Right lobe of liver (tissue), 6 donors: ENCODE measurements at regions not wholly inside any gene's neighbourhood (a gene's known extent, or its start where the extent isn't known, plus 50 kb on each side); places are given as distances from the start of the nearest gene placed in this dataset.

ENCODE experiments used
- ATAC-seq, 4 donors: fragments of 200-7000 bp; cut with Tn5 transposase; one replicate each; pipeline ENCODE4 v1.9.1; 2020; ENCODE audit warnings: mild to moderate bottlenecking in 4 of 4, moderate library complexity in 4 of 4
- DNase-seq, 3 donors: peaks; one replicate each; pipeline ENCODE4 v3.0.0-alpha.2; 2020
- H3K27ac ChIP-seq, 3 donors: fragments of 200-600 bp; one replicate each; pipeline ENCODE4 v1.8.0; 2022
- H3K27me3 ChIP-seq, 2 donors: fragments of 200-600 bp; one replicate each; pipeline ENCODE4 v1.8.0; 2022
- H3K36me3 ChIP-seq, 4 donors: fragments of 200-600 bp; sonication (generic) in 1 of 4; one replicate each; pipeline versions ENCODE4 v1.5.1 to v1.8.0; 2017 to 2022; ENCODE audit warnings: control low read depth in 1 of 4
- H3K4me1 ChIP-seq, 4 donors: fragments of 200-600 bp; sonication (generic) in 1 of 4; one replicate each; pipeline versions ENCODE4 v1.5.1 to v1.8.0; 2017 to 2022; ENCODE audit warnings: control low read depth in 1 of 4
- H3K4me3 ChIP-seq, 3 donors: fragments of 200-600 bp; one replicate each; pipeline ENCODE4 v1.8.0; 2022
- H3K9me3 ChIP-seq, 4 donors: fragments of 200-600 bp; sonication (generic) in 1 of 4; one replicate each; pipeline versions ENCODE4 v1.5.1 to v1.8.0; 2017 to 2022; ENCODE audit warnings: control low read depth in 1 of 4
- POLR2A ChIP-seq: fragments of 450-650 bp; IDR thresholded peaks from one replicate; pipeline ENCODE4 v1.6.1; 2017; ENCODE audit warnings: antibody characterized with exemption, mild to moderate bottlenecking
- WGBS: methylation state at CpG from one replicate; pipeline ENCODE4 v1.1.6; 2018; ENCODE audit warnings: low coverage, low lambda C conversion rate; ENCODE audit not compliant: insufficient coverage; ENCODE audit errors: missing lambda C conversion rate; 5-methylcytosine and 5-hydroxymethylcytosine counted together
- intact Hi-C, 2 donors: fragments of 100-400 bp; cut with DNase I; formaldehyde crosslinking; loops; one replicate each; pipeline versions ENCODE4 v1.11.2 to v1.14.1; 2022
- TF ChIP-seq, protein P1 (sequence below), 4 donors: fragments of 200-600 bp in 3 of 4; fragments of 450-650 bp in 1 of 4; IDR thresholded peaks; one replicate each; pipeline versions ENCODE4 v1.5.1 to v1.8.0; 2016 to 2022; ENCODE audit warnings: antibody characterized with exemption in 4 of 4, mild to moderate bottlenecking in 2 of 4
- donor health status: DM: no; HTN: yes; CAD: no.
- donor health status: DM: no; HTN: no; CAD: no.
- donor health status: DM: no; HTN: no; CAD: no.
- donor health status: DM: no; HTN: yes; CAD: no.
- donor health status: DM: no; HTN: yes; CAD: no.

DNA sequence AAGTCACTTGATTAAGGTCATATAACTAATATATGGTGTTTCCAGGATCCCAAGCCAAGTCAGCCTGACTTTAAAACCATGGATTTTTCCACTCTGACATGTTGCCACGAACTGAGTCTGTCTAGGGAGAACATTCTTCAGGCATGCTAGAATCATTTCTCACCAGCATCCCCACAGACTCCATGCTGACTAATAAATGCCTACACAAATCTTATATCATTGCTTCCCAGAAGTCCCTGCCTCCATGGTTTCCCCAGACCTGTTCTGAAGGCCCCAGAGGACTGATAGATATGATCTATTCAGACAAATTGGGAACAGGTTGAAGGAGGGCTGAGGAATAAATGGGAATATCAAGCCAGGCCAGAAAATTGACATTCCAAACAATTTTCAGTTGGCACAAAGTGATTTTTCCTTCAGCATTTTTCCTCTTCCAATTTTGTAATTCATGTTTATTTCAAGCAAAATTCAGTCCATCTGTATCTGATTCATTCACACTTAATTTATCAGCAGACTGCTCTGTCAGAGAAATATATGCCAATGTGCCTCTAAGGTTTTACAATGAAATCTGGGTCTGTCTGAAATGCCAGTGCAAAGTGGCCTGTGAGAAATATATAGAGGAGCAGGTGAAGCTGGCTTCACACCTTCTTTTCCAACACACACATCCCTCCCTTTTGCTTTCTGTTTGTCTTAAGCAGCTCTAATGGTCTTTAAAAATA lies 413.6 kb upstream of the TNC start:
- WGBS = 50% methylated on average over 1 of the region's 1 CpG
- H3K36me3 ChIP-seq = no peaks in the 10 kb centered on the region
- no peaks in the 10 kb centered on the region for H3K27me3 ChIP-seq
- DNase-seq (no peak), ATAC-seq (no peak)
- H3K27ac ChIP-seq = no peak overlapping the region
- TF ChIP-seq, protein P1, sequence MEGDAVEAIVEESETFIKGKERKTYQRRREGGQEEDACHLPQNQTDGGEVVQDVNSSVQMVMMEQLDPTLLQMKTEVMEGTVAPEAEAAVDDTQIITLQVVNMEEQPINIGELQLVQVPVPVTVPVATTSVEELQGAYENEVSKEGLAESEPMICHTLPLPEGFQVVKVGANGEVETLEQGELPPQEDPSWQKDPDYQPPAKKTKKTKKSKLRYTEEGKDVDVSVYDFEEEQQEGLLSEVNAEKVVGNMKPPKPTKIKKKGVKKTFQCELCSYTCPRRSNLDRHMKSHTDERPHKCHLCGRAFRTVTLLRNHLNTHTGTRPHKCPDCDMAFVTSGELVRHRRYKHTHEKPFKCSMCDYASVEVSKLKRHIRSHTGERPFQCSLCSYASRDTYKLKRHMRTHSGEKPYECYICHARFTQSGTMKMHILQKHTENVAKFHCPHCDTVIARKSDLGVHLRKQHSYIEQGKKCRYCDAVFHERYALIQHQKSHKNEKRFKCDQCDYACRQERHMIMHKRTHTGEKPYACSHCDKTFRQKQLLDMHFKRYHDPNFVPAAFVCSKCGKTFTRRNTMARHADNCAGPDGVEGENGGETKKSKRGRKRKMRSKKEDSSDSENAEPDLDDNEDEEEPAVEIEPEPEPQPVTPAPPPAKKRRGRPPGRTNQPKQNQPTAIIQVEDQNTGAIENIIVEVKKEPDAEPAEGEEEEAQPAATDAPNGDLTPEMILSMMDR (IDR thresholded peaks at IDR 0.05) = no peak
- TF ChIP-seq POLR2A = no peak
- intact Hi-C loops = no loop called here
- no peaks in the 10 kb centered on the region for H3K4me1 ChIP-seq
- no peaks in the 10 kb centered on the region for H3K9me3 ChIP-seq
- no peak overlapping the region for H3K4me3 ChIP-seq

DNA sequence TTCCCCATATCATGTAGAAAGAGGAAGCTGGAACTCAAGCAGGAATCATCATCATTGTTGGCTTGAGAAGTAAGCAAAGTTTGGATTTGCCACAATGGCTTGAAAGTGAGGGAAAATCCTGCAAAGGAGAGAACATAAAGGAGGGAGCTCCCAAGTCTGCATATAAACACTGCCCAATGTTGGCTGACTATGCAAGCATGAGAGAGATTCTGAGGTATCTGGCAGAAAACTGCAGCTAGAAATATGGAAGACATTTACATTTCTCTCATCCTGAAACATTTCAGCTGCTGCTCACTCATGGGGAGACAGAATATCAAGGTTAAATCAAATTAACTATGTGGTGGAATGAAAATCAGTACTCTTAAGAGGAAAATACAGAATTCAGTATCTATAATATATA lies 415.6 kb upstream of the TNC start:
- Histone ChIP-seq H3K4me3 (no peak overlapping the region), H3K27ac (no peak overlapping the region), H3K36me3 (no peaks in the 10 kb centered on the region), H3K4me1 (no peaks in the 10 kb centered on the region), H3K27me3 (no peaks in the 10 kb centered on the region), H3K9me3 (no peaks in the 10 kb centered on the region)
- intact Hi-C loops = no loop called here
- no peak for TF ChIP-seq POLR2A
- TF ChIP-seq, protein P1 (IDR thresholded peaks at IDR 0.05) = no peak
- ATAC-seq = no peak
- no peak for DNase-seq

DNA sequence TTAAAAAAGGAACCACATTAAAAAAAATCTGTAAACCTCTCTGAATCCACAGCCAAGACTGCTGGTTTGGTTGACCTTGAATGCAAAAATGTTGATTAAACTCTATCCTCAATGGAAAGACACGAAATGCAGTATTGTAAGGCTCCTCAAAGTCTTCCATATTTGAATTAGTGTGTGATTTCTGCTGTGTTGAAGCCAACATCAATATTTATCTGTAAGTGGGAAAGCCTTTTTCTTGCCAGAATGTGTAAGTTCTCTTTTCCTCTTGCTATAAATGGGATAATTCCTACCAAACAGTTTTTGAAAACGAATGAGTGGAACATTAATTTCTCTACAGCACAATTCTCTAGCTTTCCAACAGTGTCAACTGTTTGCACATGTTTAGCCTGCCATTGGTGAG lies 422.1 kb upstream of the TNC start:
- DNase-seq = no peak
- Histone ChIP-seq H3K4me3 (no peak overlapping the region), H3K4me1 (no peaks in the 10 kb centered on the region), H3K27ac (no peak overlapping the region), H3K27me3 (no peaks in the 10 kb centered on the region), H3K9me3 (no peaks in the 10 kb centered on the region), H3K36me3 (no peaks in the 10 kb centered on the region)
- TF ChIP-seq POLR2A = no peak
- TF ChIP-seq, protein P1 (IDR thresholded peaks at IDR 0.05) = no peak
- no peak for ATAC-seq
- 36% methylated on average over 2 of the region's 2 CpGs for WGBS
- intact Hi-C loops = no loop called here

DNA sequence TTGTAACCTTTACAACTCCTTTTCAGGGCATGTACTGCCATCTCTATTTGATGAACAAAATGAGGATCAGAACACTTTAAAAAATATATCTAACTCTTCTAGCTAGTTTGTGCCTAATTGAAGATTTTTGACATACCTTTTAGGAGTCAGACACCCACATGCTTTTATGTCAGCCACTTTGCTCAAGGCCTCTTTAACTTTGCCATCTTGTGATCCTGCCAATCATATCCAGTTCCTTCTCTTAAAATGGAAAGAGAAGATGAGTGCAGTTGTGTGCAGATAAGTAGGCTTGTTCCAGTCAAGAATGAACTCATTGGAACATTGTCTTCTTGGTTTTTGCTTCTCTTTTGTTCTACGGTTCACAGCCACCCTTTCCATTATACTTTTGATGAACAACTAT lies 425.6 kb upstream of the TNC start:
- intact Hi-C loops = no loop called here
- no peak overlapping the region for H3K4me3 ChIP-seq
- DNase-seq = no peak
- H3K4me1 ChIP-seq = no peaks in the 10 kb centered on the region
- no peaks in the 10 kb centered on the region for H3K27me3 ChIP-seq
- ATAC-seq = no peak
- H3K9me3 ChIP-seq = no peaks in the 10 kb centered on the region
- WGBS = 90% methylated on average over 1 of the region's 1 CpG
- no peaks in the 10 kb centered on the region for H3K36me3 ChIP-seq
- H3K27ac ChIP-seq = no peak overlapping the region
- no peak for TF ChIP-seq POLR2A
- TF ChIP-seq, protein P1 (IDR thresholded peaks at IDR 0.05) = no peak
